Lung (tissue), 11 donors: ENCODE measurements at regions not wholly inside any gene's neighbourhood (a gene's known extent, or its start where the extent isn't known, plus 50 kb on each side); places are given as distances from the start of the nearest gene placed in this dataset.

Source experiments
- ATAC-seq: fragments of 200-7000 bp; cut with Tn5 transposase; one replicate; pipeline ENCODE4 v1.9.1; 2020; ENCODE audit warnings: moderate number of reproducible peaks; ENCODE audit not compliant: insufficient read depth, low FRiP score
- DNase-seq, 3 donors: peaks; one replicate each; pipeline ENCODE4 v3.0.0-alpha.2; 2013 to 2017
- H3K27ac ChIP-seq, 2 donors: one replicate each; pipeline ENCODE4 v1.5.1; 2013; ENCODE audit warnings: mild to moderate bottlenecking in 2 of 2, moderate library complexity in 2 of 2, control low read depth in 1 of 2, inconsistent platforms in 1 of 2, low read depth in 1 of 2, low read length in 1 of 2
- H3K27me3 ChIP-seq, 3 donors: one replicate each; pipeline ENCODE4 v1.5.1; 2013; ENCODE audit warnings: low read length in 2 of 3; ENCODE audit not compliant: control insufficient read depth in 3 of 3, insufficient read depth in 3 of 3
- H3K36me3 ChIP-seq, 4 donors: one replicate each; pipeline ENCODE4 v1.5.1; 2013; ENCODE audit warnings: low read length in 4 of 4, mild to moderate bottlenecking in 1 of 4, moderate library complexity in 1 of 4; ENCODE audit not compliant: control insufficient read depth in 4 of 4, insufficient read depth in 4 of 4
- H3K4me1 ChIP-seq, 5 donors: one replicate each; pipeline ENCODE4 v1.5.1; 2013; ENCODE audit warnings: low read length in 5 of 5, mild to moderate bottlenecking in 2 of 5, moderate library complexity in 1 of 5; ENCODE audit not compliant: control insufficient read depth in 5 of 5, insufficient read depth in 5 of 5
- H3K4me3 ChIP-seq: one replicate; pipeline ENCODE4 v1.5.1; 2013; ENCODE audit warnings: mild to moderate bottlenecking, control low read depth, moderate library complexity
- H3K9ac ChIP-seq, 2 donors: one replicate each; pipeline ENCODE4 v1.5.1; 2013; ENCODE audit warnings: low read length in 2 of 2, control low read depth in 1 of 2; ENCODE audit not compliant: insufficient read depth in 1 of 2
- H3K9me3 ChIP-seq, 4 donors: one replicate each; pipeline ENCODE4 v1.5.1; 2013; ENCODE audit warnings: low read length in 3 of 4, mild to moderate bottlenecking in 1 of 4, moderate library complexity in 1 of 4; ENCODE audit not compliant: control insufficient read depth in 4 of 4, insufficient read depth in 3 of 4
- WGBS, 2 donors: extraction: QIAGEN DNeasy Blood & Tissue Kit; methylation state at CpG; one replicate each; pipeline ENCODE4 v1.1.7; 2013; 5-methylcytosine and 5-hydroxymethylcytosine counted together
- TF ChIP-seq, protein P1 (sequence below): IDR thresholded peaks from 2 replicates; pipeline ENCODE4 v1.5.1; 2012; ENCODE audit warnings: mild to moderate bottlenecking; ENCODE audit errors: control extremely low read depth, extremely low read depth
- donor health status: control.
- donor health status: control.
- donor health status: Bipolar disorder and iron deficiency.
- donor health status: healthy.
- donor health status: DM: yes; HTN: yes; CAD: no.

DNA sequence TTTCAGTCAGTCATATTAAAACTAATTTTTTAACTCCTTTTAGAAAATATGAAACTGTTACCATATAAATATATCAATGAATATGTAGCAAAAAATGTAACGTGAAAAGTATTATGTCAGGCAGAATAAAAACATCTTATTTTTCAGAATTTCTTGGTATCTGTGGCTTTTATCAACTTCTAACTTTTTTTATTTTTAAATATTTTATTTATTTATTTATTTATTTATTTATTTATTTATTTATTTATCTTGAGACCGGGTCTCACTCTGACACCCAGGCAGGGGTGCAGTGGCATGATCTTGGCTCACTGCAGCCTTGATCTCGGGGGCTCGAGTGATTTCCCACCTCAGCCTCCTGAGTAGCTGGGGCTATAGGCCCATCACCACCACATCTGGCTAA is 87.6 kb downstream of the C21orf91 start:
- Histone ChIP-seq H3K27ac (no peak overlapping the region), H3K9me3 (no peaks in the 10 kb centered on the region), H3K4me1 (no peaks in the 10 kb centered on the region), H3K36me3 (no peaks in the 10 kb centered on the region), H3K9ac (no peak overlapping the region), H3K4me3 (no peak overlapping the region), H3K27me3 (no peaks in the 10 kb centered on the region)
- no peak for DNase-seq
- ATAC-seq = no peak
- TF ChIP-seq, protein P1, sequence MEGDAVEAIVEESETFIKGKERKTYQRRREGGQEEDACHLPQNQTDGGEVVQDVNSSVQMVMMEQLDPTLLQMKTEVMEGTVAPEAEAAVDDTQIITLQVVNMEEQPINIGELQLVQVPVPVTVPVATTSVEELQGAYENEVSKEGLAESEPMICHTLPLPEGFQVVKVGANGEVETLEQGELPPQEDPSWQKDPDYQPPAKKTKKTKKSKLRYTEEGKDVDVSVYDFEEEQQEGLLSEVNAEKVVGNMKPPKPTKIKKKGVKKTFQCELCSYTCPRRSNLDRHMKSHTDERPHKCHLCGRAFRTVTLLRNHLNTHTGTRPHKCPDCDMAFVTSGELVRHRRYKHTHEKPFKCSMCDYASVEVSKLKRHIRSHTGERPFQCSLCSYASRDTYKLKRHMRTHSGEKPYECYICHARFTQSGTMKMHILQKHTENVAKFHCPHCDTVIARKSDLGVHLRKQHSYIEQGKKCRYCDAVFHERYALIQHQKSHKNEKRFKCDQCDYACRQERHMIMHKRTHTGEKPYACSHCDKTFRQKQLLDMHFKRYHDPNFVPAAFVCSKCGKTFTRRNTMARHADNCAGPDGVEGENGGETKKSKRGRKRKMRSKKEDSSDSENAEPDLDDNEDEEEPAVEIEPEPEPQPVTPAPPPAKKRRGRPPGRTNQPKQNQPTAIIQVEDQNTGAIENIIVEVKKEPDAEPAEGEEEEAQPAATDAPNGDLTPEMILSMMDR = no peak
- 95 to 97% methylated on average over 4 of the region's 4 CpGs for WGBS, 2 donors

DNA sequence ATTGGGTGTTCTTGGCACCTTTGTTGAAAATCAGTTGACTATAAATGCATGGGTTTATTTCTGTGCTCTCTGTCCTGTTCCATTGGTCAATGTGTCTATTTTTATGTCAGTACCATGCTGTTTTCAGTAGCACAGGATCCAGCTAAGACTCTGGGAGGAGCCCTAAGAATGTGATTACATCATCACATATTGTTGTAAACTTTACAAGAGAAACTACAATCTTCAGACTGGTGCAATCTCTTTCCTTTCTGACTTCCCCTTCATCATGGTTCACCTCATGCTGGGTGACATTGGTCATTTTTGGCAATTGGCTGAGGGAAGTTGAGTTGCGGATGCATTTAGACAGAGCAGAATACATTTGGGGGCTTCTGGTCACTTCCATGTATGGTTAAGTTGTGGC is 88.4 kb downstream of the C21orf91 start:
- no peaks in the 10 kb centered on the region for H3K36me3 ChIP-seq
- TF ChIP-seq, protein P1 = no peak
- DNase-seq (no peak), ATAC-seq (no peak)
- H3K27me3 ChIP-seq = no peaks in the 10 kb centered on the region
- H3K27ac ChIP-seq = no peak overlapping the region
- H3K4me1 ChIP-seq = no peaks in the 10 kb centered on the region
- no peaks in the 10 kb centered on the region for H3K9me3 ChIP-seq
- H3K9ac ChIP-seq = no peak overlapping the region
- no peak overlapping the region for H3K4me3 ChIP-seq
- 22 to 71% methylated on average over 1 of the region's 1 CpG for WGBS, 2 donors

DNA sequence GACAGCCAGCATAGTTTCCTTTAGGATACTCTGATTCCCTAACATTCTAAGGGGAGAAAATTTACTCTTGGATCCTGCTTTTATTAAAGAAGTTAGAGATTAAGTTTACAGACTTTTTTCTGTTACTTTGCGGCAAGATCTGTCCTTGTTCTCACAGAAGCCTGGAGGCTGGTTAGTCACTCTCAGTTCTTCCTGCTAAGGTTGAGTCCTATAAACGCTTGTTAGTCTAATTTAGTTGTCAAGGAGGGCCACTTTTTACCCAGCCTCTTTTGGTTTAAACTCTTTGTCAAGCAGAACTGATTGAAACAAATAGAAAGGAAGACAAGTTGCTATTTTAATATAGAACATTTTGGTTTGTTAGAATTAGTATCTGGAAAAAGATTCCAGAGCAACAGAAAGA is 89.7 kb downstream of the C21orf91 start:
- Histone ChIP-seq H3K27me3 (no peaks in the 10 kb centered on the region), H3K9ac (no peak overlapping the region), H3K4me3 (no peak overlapping the region), H3K9me3 (no peaks in the 10 kb centered on the region), H3K27ac (no peak overlapping the region), H3K4me1 (no peaks in the 10 kb centered on the region), H3K36me3 (no peaks in the 10 kb centered on the region)
- ATAC-seq (no peak), DNase-seq (no peak)
- WGBS, 2 donors = 90 to 100% methylated on average over 2 of the region's 2 CpGs
- TF ChIP-seq, protein P1 = no peak

DNA sequence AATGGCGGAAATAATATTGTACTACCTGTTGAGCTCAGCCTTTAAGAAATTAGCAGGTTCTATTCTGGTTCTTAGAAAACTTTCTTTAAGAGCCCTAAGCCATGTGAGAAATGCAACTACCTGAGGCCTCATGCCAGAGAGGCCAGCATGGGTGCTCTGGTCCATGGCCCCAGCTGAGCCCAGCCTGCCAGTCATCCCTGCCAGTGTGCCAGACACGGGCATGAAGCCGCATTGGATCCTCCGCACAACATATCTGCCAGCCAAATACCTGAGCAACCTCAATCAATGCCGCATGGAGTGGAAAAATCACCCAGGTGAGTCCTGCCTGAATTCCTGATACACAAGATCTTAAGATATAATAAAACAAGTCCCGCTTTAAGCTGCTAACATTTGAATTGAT is 91.8 kb downstream of the C21orf91 start:
- ATAC-seq (no peak), DNase-seq (no peak)
- H3K9me3 ChIP-seq = no peaks in the 10 kb centered on the region
- 64 to 97% methylated on average over 6 of the region's 6 CpGs for WGBS, 2 donors
- no peaks in the 10 kb centered on the region for H3K4me1 ChIP-seq
- no peaks in the 10 kb centered on the region for H3K27me3 ChIP-seq
- TF ChIP-seq, protein P1 = no peak
- no peak overlapping the region for H3K9ac ChIP-seq
- H3K36me3 ChIP-seq = no peaks in the 10 kb centered on the region
- H3K27ac ChIP-seq = no peak overlapping the region
- H3K4me3 ChIP-seq = no peak overlapping the region
